IMR-90 (cell line): ENCODE measurements at regions not wholly inside any gene's neighbourhood (a gene's known extent, or its start where the extent isn't known, plus 50 kb on each side); places are given as distances from the start of the nearest gene placed in this dataset.

Experiments
- ATAC-seq: fragments of 200-7000 bp; cut with Tn5 transposase; 2 replicates; pipeline ENCODE4 v1.9.1; 2020; ENCODE audit warnings: low read depth, mild to moderate bottlenecking, moderate library complexity
- BruUV-seq: library from RNA; stranded (reverse); fragments of 400-500 nt; replicated peaks from 2 replicates; lab custom pipeline; 2021; lab: Mats Ljungman, UMichigan
- CTCF ChIA-PET: fragments of 300-600 bp; formaldehyde crosslinking; extraction: SDS; loops from one replicate; lab custom pipeline; 2021; ENCODE audit warnings: antibody characterized with exemption; lab: Yijun Ruan, JAX
- POLR2A ChIA-PET: fragments of 300-600 bp; sonication (Branson Sonifier 250); formaldehyde crosslinking; loops from one replicate; lab custom pipeline; 2022; ENCODE audit warnings: antibody characterized with exemption; ENCODE audit not compliant: unreplicated experiment; lab: Charles Lee
- DNase-seq: peaks from one replicate; pipeline ENCODE4 v3.0.0; 2013
- H2AFZ ChIP-seq: replicated peaks from 2 replicates; pipeline ENCODE3; 2013; ENCODE audit warnings: low read length, mild to moderate bottlenecking; ENCODE audit not compliant: poor library complexity
- H2AK5ac ChIP-seq: 2 replicates; pipeline ENCODE4 v1.6.1; 2013; ENCODE audit warnings: low read depth, low read length, inconsistent platforms
- H2AK9ac ChIP-seq: replicated peaks from 2 replicates; pipeline ENCODE3; 2013; ENCODE audit warnings: mild to moderate bottlenecking, low read depth, low read length, moderate library complexity; ENCODE audit not compliant: poor library complexity
- H2BK120ac ChIP-seq: 2 replicates; pipeline ENCODE4 v1.6.1; 2013; ENCODE audit warnings: low read depth, low read length, inconsistent platforms
- H2BK15ac ChIP-seq: 3 replicates; pipeline ENCODE4 v1.6.1; 2013; ENCODE audit warnings: low read depth, low read length, inconsistent platforms
- H2BK20ac ChIP-seq: 2 replicates; pipeline ENCODE4 v1.6.1; 2013; ENCODE audit warnings: low read depth, mild to moderate bottlenecking, inconsistent platforms, low read length, moderate library complexity
- H2BK5ac ChIP-seq: 2 replicates; pipeline ENCODE4 v1.6.1; 2013; ENCODE audit warnings: mild to moderate bottlenecking, low read depth, low read length, inconsistent platforms; ENCODE audit not compliant: poor library complexity, severe bottlenecking
- H3K14ac ChIP-seq: replicated peaks from 2 replicates; pipeline ENCODE4 v1.6.1; 2013; ENCODE audit warnings: low read depth, low read length, inconsistent platforms
- H3K18ac ChIP-seq: 2 replicates; pipeline ENCODE4 v1.6.1; 2013; ENCODE audit warnings: low read depth, low read length, control low read depth
- H3K23ac ChIP-seq: 2 replicates; pipeline ENCODE4 v1.6.1; 2013; ENCODE audit warnings: low read depth, low read length, inconsistent platforms
- H3K27ac ChIP-seq: 2 replicates; pipeline ENCODE4 v1.5.1; 2013; ENCODE audit warnings: mild to moderate bottlenecking, control low read depth, low read length; ENCODE audit not compliant: insufficient read depth
- H3K27me3 ChIP-seq: 2 replicates; pipeline ENCODE4 v1.6.1; 2013; ENCODE audit warnings: low read length; ENCODE audit not compliant: control insufficient read depth, insufficient read depth
- H3K36me3 ChIP-seq: 2 replicates; pipeline ENCODE4 v1.6.1; 2013; ENCODE audit warnings: low read length, mixed read lengths; ENCODE audit not compliant: control insufficient read depth, insufficient read depth
- H3K4ac ChIP-seq: 2 replicates; pipeline ENCODE4 v1.6.1; 2013; ENCODE audit warnings: low read depth, low read length, inconsistent platforms
- H3K4me1 ChIP-seq: 2 replicates; pipeline ENCODE4 v1.6.1; 2013; ENCODE audit warnings: low read length, mixed read lengths; ENCODE audit not compliant: control insufficient read depth, insufficient read depth
- H3K4me2 ChIP-seq: 2 replicates; pipeline ENCODE4 v1.6.1; 2013; ENCODE audit warnings: low read depth, mild to moderate bottlenecking, control low read depth, low read length, moderate library complexity
- H3K4me3 ChIP-seq: 2 replicates; pipeline ENCODE4 v1.5.1; 2013; ENCODE audit warnings: low read depth, mild to moderate bottlenecking, control low read depth, low read length, moderate library complexity; ENCODE audit not compliant: insufficient read depth
- H3K56ac ChIP-seq: 2 replicates; pipeline ENCODE4 v1.6.1; 2013; ENCODE audit warnings: low read length, inconsistent platforms; ENCODE audit not compliant: insufficient read depth; ENCODE audit errors: extremely low read depth
- H3K79me1 ChIP-seq, 2 experiments: 2 replicates each; pipeline ENCODE4 v1.6.1; 2013; ENCODE audit warnings: low read length in 2 of 2, inconsistent platforms in 1 of 2, low read depth in 1 of 2
- H3K9ac ChIP-seq: 2 replicates; pipeline ENCODE4 v1.6.1; 2013; ENCODE audit warnings: low read depth, low read length, control low read depth
- H3K9me1 ChIP-seq: 2 replicates; pipeline ENCODE4 v1.6.1; 2013; ENCODE audit warnings: low read length, inconsistent platforms; ENCODE audit not compliant: insufficient read depth
- H3K9me3 ChIP-seq: 2 replicates; pipeline ENCODE4 v1.6.1; 2013; ENCODE audit warnings: low read length; ENCODE audit not compliant: control insufficient read depth, insufficient read depth
- H4K20me1 ChIP-seq: 2 replicates; pipeline ENCODE4 v1.6.1; 2013; ENCODE audit warnings: low read length, inconsistent platforms; ENCODE audit not compliant: insufficient read depth
- H4K5ac ChIP-seq: 2 replicates; pipeline ENCODE4 v1.6.1; 2013; ENCODE audit warnings: mild to moderate bottlenecking, low read depth, low read length, control low read depth
- H4K8ac ChIP-seq, 2 experiments: 2 replicates each; pipeline ENCODE4 v1.6.1; 2013; ENCODE audit warnings: low read depth in 2 of 2, low read length in 2 of 2, control low read depth in 1 of 2, inconsistent platforms in 1 of 2
- H4K91ac ChIP-seq: 2 replicates; pipeline ENCODE4 v1.6.1; 2013; ENCODE audit warnings: low read depth, low read length, inconsistent platforms; ENCODE audit not compliant: insufficient read depth
- CHD1 ChIP-seq: IDR thresholded peaks from 2 replicates; pipeline ENCODE4 v1.6.1; 2012; ENCODE audit warnings: low read depth, low read length, improper control_type of control experiment
- RAD21 ChIP-seq: IDR thresholded peaks from 2 replicates; pipeline ENCODE4 v1.6.1; 2012; ENCODE audit warnings: low read length, improper control_type of control experiment
- SMC3 ChIP-seq: fragments of 150-350 bp; IDR thresholded peaks from 2 replicates; pipeline ENCODE4 v1.6.1; 2016; ENCODE audit warnings: low read depth, mild to moderate bottlenecking, antibody characterized with exemption, low read length, moderate library complexity
- WGBS, 2 experiments: methylation state at CpG; one replicate each; pipeline versions ENCODE4 v1.1.5 to v1.1.7; 2013; ENCODE audit warnings: missing lambda C conversion rate in 2 of 2; ENCODE audit not compliant: insufficient read length in 1 of 2; ENCODE audit errors: extremely low coverage in 2 of 2; 5-methylcytosine and 5-hydroxymethylcytosine counted together
- dilution Hi-C: fragments of 300-500 bp; cut with HindIII; formaldehyde crosslinking; loops from one replicate; pipeline ENCODE4 v1.14.3; 2018; ENCODE audit warnings: low sequenced_read_pairs; ENCODE audit not compliant: unreplicated experiment
- in situ Hi-C: fragments of 300-500 bp; cut with MboI; formaldehyde crosslinking; loops from 3 replicates; pipeline ENCODE4 v1.14.3; 2019; ENCODE audit warnings: low sequenced_read_pairs, inconsistent platforms, mixed read lengths
- intact Hi-C: fragments of 100-400 bp; cut with micrococcal nuclease; formaldehyde crosslinking; loops from 2 replicates; pipeline ENCODE4 v1.10.0; 2022
- TF ChIP-seq, protein P1 (sequence below): conservative IDR thresholded peaks from 2 replicates; pipeline ENCODE4 v1.5.1; 2012; ENCODE audit warnings: mild to moderate bottlenecking, low read depth, low read length, improper control_type of control experiment

DNA sequence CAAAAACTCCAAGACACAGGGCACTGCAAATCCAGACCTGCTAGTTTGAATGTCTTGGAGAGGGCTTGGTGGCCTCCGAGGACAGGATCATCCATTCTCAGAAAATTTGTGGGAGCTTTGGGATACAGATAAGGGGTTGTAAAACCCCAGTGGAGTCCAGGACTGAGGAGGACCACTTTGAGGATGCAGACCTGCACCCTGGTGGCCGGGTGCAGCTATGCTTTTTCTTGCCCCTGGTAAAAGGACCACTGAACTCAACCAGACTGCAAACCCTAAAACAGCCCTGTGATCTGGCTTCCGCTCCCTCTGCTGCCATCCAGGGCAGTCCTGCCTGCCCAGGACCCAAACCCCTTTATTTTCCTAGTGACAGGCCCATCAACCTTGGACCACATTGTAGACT is 169.5 kb upstream of the DAAM1 start:
- H3K4ac ChIP-seq = no peak overlapping the region
- H4K20me1 ChIP-seq = no peaks in the 10 kb centered on the region
- ChIA-PET POLR2A (no interaction called here), CTCF (interaction anchor here (2.4 kb wide), 1 partner anchor 10 kb away, joined by 6 read pairs; no protein-coding TSS in a partner anchor)
- H4K8ac ChIP-seq = no peak overlapping the region
- H3K9ac ChIP-seq = no peak overlapping the region
- no peak overlapping the region for H2AFZ ChIP-seq
- no peaks in the 10 kb centered on the region for H3K36me3 ChIP-seq
- H3K4me1 ChIP-seq = no peaks in the 10 kb centered on the region
- BruUV-seq = no TSS peak
- no peak overlapping the region for H3K23ac ChIP-seq
- H2BK15ac ChIP-seq = no peak overlapping the region
- dilution Hi-C loops (no loop called here), intact Hi-C loops (loop anchor here (2.0 kb wide), 1 partner anchor 378 kb away; no protein-coding TSS in a partner anchor), in situ Hi-C loops (no loop called here)
- TF ChIP-seq CHD1 = no peak
- peak; percentile 34; the same call in 1 of the 2 replicates for TF ChIP-seq SMC3
- TF ChIP-seq RAD21 = peak; percentile 44; the same call in 1 of the 2 replicates
- TF ChIP-seq, protein P1, sequence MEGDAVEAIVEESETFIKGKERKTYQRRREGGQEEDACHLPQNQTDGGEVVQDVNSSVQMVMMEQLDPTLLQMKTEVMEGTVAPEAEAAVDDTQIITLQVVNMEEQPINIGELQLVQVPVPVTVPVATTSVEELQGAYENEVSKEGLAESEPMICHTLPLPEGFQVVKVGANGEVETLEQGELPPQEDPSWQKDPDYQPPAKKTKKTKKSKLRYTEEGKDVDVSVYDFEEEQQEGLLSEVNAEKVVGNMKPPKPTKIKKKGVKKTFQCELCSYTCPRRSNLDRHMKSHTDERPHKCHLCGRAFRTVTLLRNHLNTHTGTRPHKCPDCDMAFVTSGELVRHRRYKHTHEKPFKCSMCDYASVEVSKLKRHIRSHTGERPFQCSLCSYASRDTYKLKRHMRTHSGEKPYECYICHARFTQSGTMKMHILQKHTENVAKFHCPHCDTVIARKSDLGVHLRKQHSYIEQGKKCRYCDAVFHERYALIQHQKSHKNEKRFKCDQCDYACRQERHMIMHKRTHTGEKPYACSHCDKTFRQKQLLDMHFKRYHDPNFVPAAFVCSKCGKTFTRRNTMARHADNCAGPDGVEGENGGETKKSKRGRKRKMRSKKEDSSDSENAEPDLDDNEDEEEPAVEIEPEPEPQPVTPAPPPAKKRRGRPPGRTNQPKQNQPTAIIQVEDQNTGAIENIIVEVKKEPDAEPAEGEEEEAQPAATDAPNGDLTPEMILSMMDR = peak; percentile 34; the same call in 1 of the 2 replicates
- no peaks in the 10 kb centered on the region for H3K27me3 ChIP-seq
- H3K9me1 ChIP-seq = peaks cover 7% of the 10 kb centered on the region; the same call in 1 of the 2 replicates
- H4K5ac ChIP-seq = no peak overlapping the region
- H3K9me3 ChIP-seq = peaks cover under 1% of the 10 kb centered on the region; the same call in 1 of the 2 replicates
- ATAC-seq = no peak
- H3K18ac ChIP-seq = no peak overlapping the region
- no peak overlapping the region for H3K14ac ChIP-seq
- H2BK20ac ChIP-seq = no peak overlapping the region
- no peak overlapping the region for H2AK5ac ChIP-seq
- no peak overlapping the region for H3K4me3 ChIP-seq
- H3K79me1 ChIP-seq = no peaks in the 10 kb centered on the region
- H2BK120ac ChIP-seq = no peak overlapping the region
- 88% methylated on average over 1 of the region's 3 CpGs; no CpG with 5 or more reads in 1 of the 2 experiments for WGBS, 2 experiments
- no peak overlapping the region for H2BK5ac ChIP-seq
- no peak overlapping the region for H4K91ac ChIP-seq
- no peak overlapping the region for H3K56ac ChIP-seq
- DNase-seq = peak; percentile 4
- H2AK9ac ChIP-seq = no peak overlapping the region
- H3K4me2 ChIP-seq = no peak overlapping the region
- H3K27ac ChIP-seq = no peak overlapping the region
